ENCODE measurements at regions not wholly inside any gene's neighbourhood (a gene's known extent, or its start where the extent isn't known, plus 50 kb on each side); places are given as distances from the start of the nearest gene placed in this dataset.

- Histone ChIP-seq H3K27me3 (ENCODE audit: insufficient read depth, low read length) (no peaks in the 10 kb centered on the region), H3K27ac (ENCODE audit: low read depth, low read length) (no peak overlapping the region), H3K4me3 (ENCODE audit: low read length) (no peak overlapping the region), H3K36me3 (ENCODE audit: insufficient read depth, low read length) (no peaks in the 10 kb centered on the region), H3K9me3 (ENCODE audit: insufficient read depth, low read depth, low read length) (peaks cover 7% of the 10 kb centered on the region), H3K9ac (ENCODE audit: low read depth, low read length) (no peak overlapping the region), H3K4me1 (ENCODE audit: insufficient read depth, low read length) (peaks cover 7% of the 10 kb centered on the region; the same call in 1 of the 2 replicates)
- 81% methylated on average over 3 of the region's 3 CpGs for WGBS
These were observed 805.9 kb upstream of the AUTS2 start for GRCh38 chr7:68792351-68792750.

GRCh38 chr7:68793513-68793912 is 804.8 kb upstream of the AUTS2 start:
- H3K27ac ChIP-seq (ENCODE audit: low read depth, low read length): no peak overlapping the region
- H3K27me3 ChIP-seq (ENCODE audit: insufficient read depth, low read length): no peaks in the 10 kb centered on the region
- H3K4me3 ChIP-seq (ENCODE audit: low read length): no peak overlapping the region
- peaks cover 7% of the 10 kb centered on the region for H3K9me3 ChIP-seq (ENCODE audit: insufficient read depth, low read depth, low read length)
- WGBS: 100% methylated on average over 1 of the region's 1 CpG
- no peaks in the 10 kb centered on the region for H3K36me3 ChIP-seq (ENCODE audit: insufficient read depth, low read length)
- no peak overlapping the region for H3K9ac ChIP-seq (ENCODE audit: low read depth, low read length)
- H3K4me1 ChIP-seq (ENCODE audit: insufficient read depth, low read length): no peaks in the 10 kb centered on the region

- Histone ChIP-seq H3K4me3 (ENCODE audit: low read length) (no peak overlapping the region), H3K36me3 (ENCODE audit: insufficient read depth, low read length) (no peaks in the 10 kb centered on the region), H3K27me3 (ENCODE audit: insufficient read depth, low read length) (no peaks in the 10 kb centered on the region), H3K4me1 (ENCODE audit: insufficient read depth, low read length) (no peaks in the 10 kb centered on the region), H3K27ac (ENCODE audit: low read depth, low read length) (no peak overlapping the region), H3K9me3 (ENCODE audit: insufficient read depth, low read depth, low read length) (no peaks in the 10 kb centered on the region), H3K9ac (ENCODE audit: low read depth, low read length) (no peak overlapping the region)
- WGBS: 87% methylated on average over 4 of the region's 4 CpGs
These were observed 798.0 kb upstream of the AUTS2 start for GRCh38 chr7:68800316-68800715.

GRCh38 chr7:68805159-68805558 is 793.1 kb upstream of the AUTS2 start:
- H3K27me3 ChIP-seq (ENCODE audit: insufficient read depth, low read length): no peaks in the 10 kb centered on the region
- no peaks in the 10 kb centered on the region for H3K9me3 ChIP-seq (ENCODE audit: insufficient read depth, low read depth, low read length)
- no peak overlapping the region for H3K27ac ChIP-seq (ENCODE audit: low read depth, low read length)
- H3K4me1 ChIP-seq (ENCODE audit: insufficient read depth, low read length): no peaks in the 10 kb centered on the region
- WGBS: 98% methylated on average over 3 of the region's 5 CpGs
- no peaks in the 10 kb centered on the region for H3K36me3 ChIP-seq (ENCODE audit: insufficient read depth, low read length)
- no peak overlapping the region for H3K9ac ChIP-seq (ENCODE audit: low read depth, low read length)
- no peak overlapping the region for H3K4me3 ChIP-seq (ENCODE audit: low read length)

GRCh38 chr7:68807666-68808065 is 790.6 kb upstream of the AUTS2 start:
- Histone ChIP-seq H3K36me3 (ENCODE audit: insufficient read depth, low read length) (no peaks in the 10 kb centered on the region), H3K9ac (ENCODE audit: low read depth, low read length) (no peak overlapping the region), H3K9me3 (ENCODE audit: insufficient read depth, low read depth, low read length) (no peaks in the 10 kb centered on the region), H3K4me1 (ENCODE audit: insufficient read depth, low read length) (no peaks in the 10 kb centered on the region), H3K27ac (ENCODE audit: low read depth, low read length) (no peak overlapping the region), H3K27me3 (ENCODE audit: insufficient read depth, low read length) (no peaks in the 10 kb centered on the region), H3K4me3 (ENCODE audit: low read length) (no peak overlapping the region)
- WGBS: 92% methylated on average over 1 of the region's 2 CpGs

- Histone ChIP-seq H3K36me3 (ENCODE audit: insufficient read depth, low read length) (no peaks in the 10 kb centered on the region), H3K4me3 (ENCODE audit: low read length) (no peak overlapping the region), H3K27ac (ENCODE audit: low read depth, low read length) (no peak overlapping the region), H3K4me1 (ENCODE audit: insufficient read depth, low read length) (no peaks in the 10 kb centered on the region), H3K9ac (ENCODE audit: low read depth, low read length) (no peak overlapping the region), H3K27me3 (ENCODE audit: insufficient read depth, low read length) (no peaks in the 10 kb centered on the region), H3K9me3 (ENCODE audit: insufficient read depth, low read depth, low read length) (no peaks in the 10 kb centered on the region)
- 95% methylated on average over 12 of the region's 12 CpGs for WGBS
These were observed 784.7 kb upstream of the AUTS2 start for GRCh38 chr7:68813551-68814080.

- WGBS: 92% methylated on average over 2 of the region's 2 CpGs
- no peak overlapping the region for H3K4me3 ChIP-seq (ENCODE audit: low read length)
- H3K36me3 ChIP-seq (ENCODE audit: insufficient read depth, low read length): no peaks in the 10 kb centered on the region
- H3K4me1 ChIP-seq (ENCODE audit: insufficient read depth, low read length): no peaks in the 10 kb centered on the region
- H3K27me3 ChIP-seq (ENCODE audit: insufficient read depth, low read length): no peaks in the 10 kb centered on the region
- no peaks in the 10 kb centered on the region for H3K9me3 ChIP-seq (ENCODE audit: insufficient read depth, low read depth, low read length)
- no peak overlapping the region for H3K9ac ChIP-seq (ENCODE audit: low read depth, low read length)
- H3K27ac ChIP-seq (ENCODE audit: low read depth, low read length): no peak overlapping the region
These were observed 781.8 kb upstream of the AUTS2 start for GRCh38 chr7:68816491-68816890.

- Histone ChIP-seq H3K9ac (ENCODE audit: low read depth, low read length) (no peak overlapping the region), H3K36me3 (ENCODE audit: insufficient read depth, low read length) (no peaks in the 10 kb centered on the region), H3K27me3 (ENCODE audit: insufficient read depth, low read length) (no peaks in the 10 kb centered on the region), H3K4me1 (ENCODE audit: insufficient read depth, low read length) (no peaks in the 10 kb centered on the region), H3K4me3 (ENCODE audit: low read length) (no peak overlapping the region), H3K27ac (ENCODE audit: low read depth, low read length) (no peak overlapping the region), H3K9me3 (ENCODE audit: insufficient read depth, low read depth, low read length) (no peaks in the 10 kb centered on the region)
- WGBS: 94% methylated on average over 6 of the region's 6 CpGs
These were observed 778.0 kb upstream of the AUTS2 start for GRCh38 chr7:68820321-68820720.

- H3K9ac ChIP-seq (ENCODE audit: low read depth, low read length): no peak overlapping the region
- no peaks in the 10 kb centered on the region for H3K27me3 ChIP-seq (ENCODE audit: insufficient read depth, low read length)
- 68% methylated on average over 5 of the region's 5 CpGs for WGBS
- H3K27ac ChIP-seq (ENCODE audit: low read depth, low read length): no peak overlapping the region
- H3K4me3 ChIP-seq (ENCODE audit: low read length): no peak overlapping the region
- H3K36me3 ChIP-seq (ENCODE audit: insufficient read depth, low read length): no peaks in the 10 kb centered on the region
- H3K4me1 ChIP-seq (ENCODE audit: insufficient read depth, low read length): no peaks in the 10 kb centered on the region
- no peaks in the 10 kb centered on the region for H3K9me3 ChIP-seq (ENCODE audit: insufficient read depth, low read depth, low read length)
These were observed 776.4 kb upstream of the AUTS2 start for GRCh38 chr7:68821846-68822245.

GRCh38 chr7:68823996-68824780 is 774.1 kb upstream of the AUTS2 start:
- H3K4me3 ChIP-seq (ENCODE audit: low read length): no peak overlapping the region
- no peak overlapping the region for H3K27ac ChIP-seq (ENCODE audit: low read depth, low read length)
- H3K27me3 ChIP-seq (ENCODE audit: insufficient read depth, low read length): no peaks in the 10 kb centered on the region
- H3K9ac ChIP-seq (ENCODE audit: low read depth, low read length): no peak overlapping the region
- H3K4me1 ChIP-seq (ENCODE audit: insufficient read depth, low read length): no peaks in the 10 kb centered on the region
- H3K9me3 ChIP-seq (ENCODE audit: insufficient read depth, low read depth, low read length): no peaks in the 10 kb centered on the region
- WGBS: 91% methylated on average over 4 of the region's 5 CpGs
- no peaks in the 10 kb centered on the region for H3K36me3 ChIP-seq (ENCODE audit: insufficient read depth, low read length)

GRCh38 chr7:68828575-68828974 is 769.7 kb upstream of the AUTS2 start:
- Histone ChIP-seq H3K9me3 (ENCODE audit: insufficient read depth, low read depth, low read length) (peaks cover 12% of the 10 kb centered on the region), H3K4me1 (ENCODE audit: insufficient read depth, low read length) (no peaks in the 10 kb centered on the region), H3K9ac (ENCODE audit: low read depth, low read length) (no peak overlapping the region), H3K27ac (ENCODE audit: low read depth, low read length) (no peak overlapping the region), H3K36me3 (ENCODE audit: insufficient read depth, low read length) (no peaks in the 10 kb centered on the region), H3K27me3 (ENCODE audit: insufficient read depth, low read length) (no peaks in the 10 kb centered on the region), H3K4me3 (ENCODE audit: low read length) (no peak overlapping the region)
- WGBS: 93% methylated on average over 11 of the region's 11 CpGs
